ENCODE measurements at regions not wholly inside any gene's neighbourhood (a gene's known extent, or its start where the extent isn't known, plus 50 kb on each side); places are given as distances from the start of the nearest gene placed in this dataset.
A peak's percentile ranks its signal among the peaks of the same experiment; 100 is the strongest.

- CTCF ChIA-PET = no interaction called here
- H3K4me3 ChIP-seq (ENCODE audit: low read depth, low read length) = no peak overlapping the region
- no peak for DNase-seq (ENCODE audit: low read depth)
- no peaks in the 10 kb centered on the region for H3K27me3 ChIP-seq (ENCODE audit: control insufficient read depth, insufficient read depth, low read length)
- no peaks in the 10 kb centered on the region for H3K36me3 ChIP-seq (ENCODE audit: control insufficient read depth, insufficient read depth, low read length)
- POLR2A ChIA-PET = no interaction called here
- no peak for TF ChIP-seq CTCF (IDR thresholded peaks at IDR 0.05; ENCODE audit: insufficient read depth, low read depth, low read length)
Observed at GRCh38 chr5:35324679-35325078, 94.4 kb upstream of the PRLR start.

- Histone ChIP-seq H3K4me3 (ENCODE audit: low read depth, low read length) (no peak overlapping the region), H3K27me3 (ENCODE audit: control insufficient read depth, insufficient read depth, low read length) (no peaks in the 10 kb centered on the region), H3K36me3 (ENCODE audit: control insufficient read depth, insufficient read depth, low read length) (no peaks in the 10 kb centered on the region)
- no peak for TF ChIP-seq CTCF (IDR thresholded peaks at IDR 0.05; ENCODE audit: insufficient read depth, low read depth, low read length)
- ChIA-PET POLR2A (no interaction called here), CTCF (no interaction called here)
- DNase-seq (ENCODE audit: low read depth) = no peak
Observed at GRCh38 chr5:35324201-35324600, 93.9 kb upstream of the PRLR start.

- ChIA-PET CTCF (no interaction called here), POLR2A (no interaction called here)
- Histone ChIP-seq H3K4me3 (ENCODE audit: low read depth, low read length) (no peak overlapping the region), H3K27me3 (ENCODE audit: control insufficient read depth, insufficient read depth, low read length) (no peaks in the 10 kb centered on the region), H3K36me3 (ENCODE audit: control insufficient read depth, insufficient read depth, low read length) (no peaks in the 10 kb centered on the region)
- no peak for DNase-seq (ENCODE audit: low read depth)
- TF ChIP-seq CTCF (IDR thresholded peaks at IDR 0.05; ENCODE audit: insufficient read depth, low read depth, low read length) = no peak
Observed at GRCh38 chr5:35320029-35320428, 89.7 kb upstream of the PRLR start.

- POLR2A ChIA-PET = no interaction called here
- DNase-seq (ENCODE audit: low read depth) = peak; percentile 23
- Histone ChIP-seq H3K36me3 (ENCODE audit: control insufficient read depth, insufficient read depth, low read length) (no peaks in the 10 kb centered on the region), H3K4me3 (ENCODE audit: low read depth, low read length) (no peak overlapping the region), H3K27me3 (ENCODE audit: control insufficient read depth, insufficient read depth, low read length) (no peaks in the 10 kb centered on the region)
- no peak for TF ChIP-seq CTCF (IDR thresholded peaks at IDR 0.05; ENCODE audit: insufficient read depth, low read depth, low read length)
- CTCF ChIA-PET = no interaction called here
Observed at GRCh38 chr5:35319333-35320002, 89.2 kb upstream of the PRLR start.

GRCh38 chr5:35317586-35317985 lies 87.3 kb upstream of the PRLR start:
- Histone ChIP-seq H3K27me3 (ENCODE audit: control insufficient read depth, insufficient read depth, low read length) (no peaks in the 10 kb centered on the region), H3K36me3 (ENCODE audit: control insufficient read depth, insufficient read depth, low read length) (no peaks in the 10 kb centered on the region), H3K4me3 (ENCODE audit: low read depth, low read length) (no peak overlapping the region)
- POLR2A ChIA-PET = no interaction called here
- no peak for TF ChIP-seq CTCF (IDR thresholded peaks at IDR 0.05; ENCODE audit: insufficient read depth, low read depth, low read length)
- CTCF ChIA-PET = interaction anchor here (1.0 to 1.2 kb wide), 2 partner anchors 9 to 11 kb away, joined by 3 to 4 read pairs; no protein-coding TSS in a partner anchor
- no peak for DNase-seq (ENCODE audit: low read depth)
